ENCODE measurements at regions not wholly inside any gene's neighbourhood (a gene's known extent, or its start where the extent isn't known, plus 50 kb on each side); places are given as distances from the start of the nearest gene placed in this dataset.

GRCh38 chr1:98487620-98488019 is 173.9 kb upstream of the SNX7 start:
- DNase-seq (ENCODE audit: extremely low read depth, insufficient read length), result no peak
- no peak for TF ChIP-seq CTCF (IDR thresholded peaks at IDR 0.05; ENCODE audit: insufficient read depth, low read length, poor library complexity, severe bottlenecking)
- Histone ChIP-seq H3K36me3 (ENCODE audit: control insufficient read depth, insufficient read depth, low read length) (no peaks in the 10 kb centered on the region), H3K27me3 (replicated peaks; ENCODE audit: control insufficient read depth, insufficient read depth, low read length) (no peaks in the 10 kb centered on the region), H3K4me3 (replicated peaks; ENCODE audit: low read depth, low read length) (no peak overlapping the region)

- no peaks in the 10 kb centered on the region for H3K27me3 ChIP-seq (replicated peaks; ENCODE audit: control insufficient read depth, insufficient read depth, low read length)
- H3K4me3 ChIP-seq (replicated peaks; ENCODE audit: low read depth, low read length), result no peak overlapping the region
- no peaks in the 10 kb centered on the region for H3K36me3 ChIP-seq (ENCODE audit: control insufficient read depth, insufficient read depth, low read length)
- no peak for DNase-seq (ENCODE audit: extremely low read depth, insufficient read length)
- no peak for TF ChIP-seq CTCF (IDR thresholded peaks at IDR 0.05; ENCODE audit: insufficient read depth, low read length, poor library complexity, severe bottlenecking)
Observed at GRCh38 chr1:98482611-98483010, 178.9 kb upstream of the SNX7 start.

- DNase-seq (ENCODE audit: extremely low read depth, insufficient read length), result no peak
- no peaks in the 10 kb centered on the region for H3K27me3 ChIP-seq (replicated peaks; ENCODE audit: control insufficient read depth, insufficient read depth, low read length)
- H3K36me3 ChIP-seq (ENCODE audit: control insufficient read depth, insufficient read depth, low read length), result no peaks in the 10 kb centered on the region
- H3K4me3 ChIP-seq (replicated peaks; ENCODE audit: low read depth, low read length), result no peak overlapping the region
- no peak for TF ChIP-seq CTCF (IDR thresholded peaks at IDR 0.05; ENCODE audit: insufficient read depth, low read length, poor library complexity, severe bottlenecking)
Observed at GRCh38 chr1:98480271-98480670, 181.2 kb upstream of the SNX7 start.

- no peaks in the 10 kb centered on the region for H3K36me3 ChIP-seq (ENCODE audit: control insufficient read depth, insufficient read depth, low read length)
- no peak overlapping the region for H3K4me3 ChIP-seq (replicated peaks; ENCODE audit: low read depth, low read length)
- TF ChIP-seq CTCF (IDR thresholded peaks at IDR 0.05; ENCODE audit: insufficient read depth, low read length, poor library complexity, severe bottlenecking), result no peak
- H3K27me3 ChIP-seq (replicated peaks; ENCODE audit: control insufficient read depth, insufficient read depth, low read length), result no peaks in the 10 kb centered on the region
- DNase-seq (ENCODE audit: extremely low read depth, insufficient read length), result no peak
Observed at GRCh38 chr1:98478121-98478520, 183.4 kb upstream of the SNX7 start.

GRCh38 chr1:98472878-98473277 is 188.6 kb upstream of the SNX7 start:
- no peak for TF ChIP-seq CTCF (IDR thresholded peaks at IDR 0.05; ENCODE audit: insufficient read depth, low read length, poor library complexity, severe bottlenecking)
- no peak overlapping the region for H3K4me3 ChIP-seq (replicated peaks; ENCODE audit: low read depth, low read length)
- no peak for DNase-seq (ENCODE audit: extremely low read depth, insufficient read length)
- no peaks in the 10 kb centered on the region for H3K27me3 ChIP-seq (replicated peaks; ENCODE audit: control insufficient read depth, insufficient read depth, low read length)
- H3K36me3 ChIP-seq (ENCODE audit: control insufficient read depth, insufficient read depth, low read length), result no peaks in the 10 kb centered on the region

- TF ChIP-seq CTCF (IDR thresholded peaks at IDR 0.05; ENCODE audit: insufficient read depth, low read length, poor library complexity, severe bottlenecking), result no peak
- DNase-seq (ENCODE audit: extremely low read depth, insufficient read length), result no peak
- no peaks in the 10 kb centered on the region for H3K36me3 ChIP-seq (ENCODE audit: control insufficient read depth, insufficient read depth, low read length)
- H3K27me3 ChIP-seq (replicated peaks; ENCODE audit: control insufficient read depth, insufficient read depth, low read length), result no peaks in the 10 kb centered on the region
- no peak overlapping the region for H3K4me3 ChIP-seq (replicated peaks; ENCODE audit: low read depth, low read length)
Observed at GRCh38 chr1:98471633-98472032, 189.9 kb upstream of the SNX7 start.
